ENCODE measurements at regions not wholly inside any gene's neighbourhood (a gene's known extent, or its start where the extent isn't known, plus 50 kb on each side); places are given as distances from the start of the nearest gene placed in this dataset.
"Not testable (repeated sequence)": the region's sequence is repeated elsewhere in the genome, so short reads cannot be mapped to it uniquely, and the experiment has no call there.

DNA sequence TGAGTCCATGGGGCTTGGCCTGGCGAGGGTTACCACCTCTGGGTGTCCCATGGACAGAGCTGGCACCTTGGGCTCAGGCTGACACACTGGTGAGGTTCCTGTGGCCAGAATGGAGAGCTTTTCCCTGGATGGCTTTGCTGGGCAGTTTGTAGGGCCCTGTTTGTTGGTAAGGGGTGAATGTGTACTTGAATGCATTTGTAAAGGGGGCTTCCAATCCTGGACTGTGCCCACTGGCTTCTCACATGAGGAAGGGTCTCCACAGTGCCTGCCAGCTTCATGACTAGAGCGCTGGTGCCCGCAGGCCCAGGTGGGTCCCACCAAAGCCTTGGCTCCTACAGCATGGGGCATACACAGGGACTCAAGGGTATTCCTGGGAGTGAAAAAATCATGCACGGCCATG is 103.5 kb upstream of the SIX2 start:
- no peak for DNase-seq
- intact Hi-C loops (cut with DNase I), result no loop called here

DNA sequence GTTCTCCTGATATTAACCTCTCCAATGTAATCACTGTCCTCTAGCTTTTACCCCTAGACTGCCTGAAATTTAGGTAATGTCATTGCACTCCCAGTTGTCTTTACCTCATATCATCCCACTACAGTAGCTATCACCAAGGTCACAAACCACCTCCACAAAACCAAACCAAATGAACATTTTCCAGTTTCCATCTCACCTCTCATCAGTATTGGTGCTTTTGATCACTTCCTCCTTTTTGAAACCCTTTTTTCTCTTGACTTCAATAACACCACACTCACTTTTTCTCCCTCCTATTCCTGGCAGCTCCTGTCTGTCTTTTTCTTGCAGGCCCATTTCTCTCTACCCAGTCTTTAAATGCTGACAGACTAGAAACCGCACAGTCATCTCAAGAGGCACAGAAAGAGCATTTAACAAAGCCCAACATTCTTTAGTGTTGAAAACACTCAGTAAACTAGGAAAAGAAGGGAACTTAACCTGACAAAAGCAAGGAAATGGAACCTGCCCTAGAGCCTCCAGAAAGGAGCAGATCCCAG is 95.9 kb upstream of the SIX2 start:
- intact Hi-C loops (cut with DNase I), result no loop called here
- no peak for DNase-seq

DNA sequence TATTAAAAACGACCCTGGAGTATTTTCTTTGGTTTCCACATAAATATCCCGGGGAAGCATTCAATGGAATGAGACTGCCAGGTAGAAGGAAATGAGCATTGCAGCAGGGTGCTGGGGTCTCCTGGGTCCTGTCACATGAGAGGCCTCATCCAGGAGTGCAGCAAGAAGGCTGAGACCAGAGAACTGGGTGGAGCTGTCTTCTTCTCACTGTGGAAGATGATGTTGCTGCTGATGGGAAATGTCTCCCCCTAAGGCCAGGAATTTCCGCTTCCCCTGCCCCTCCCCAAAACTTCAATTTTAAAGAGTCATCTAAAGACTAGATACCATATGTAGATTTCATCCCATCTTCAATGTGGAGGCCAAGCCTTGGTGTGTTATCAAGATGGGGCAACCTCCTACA is 95.2 kb upstream of the SIX2 start:
- DNase-seq, result no peak
- intact Hi-C loops (cut with DNase I), result no loop called here

DNA sequence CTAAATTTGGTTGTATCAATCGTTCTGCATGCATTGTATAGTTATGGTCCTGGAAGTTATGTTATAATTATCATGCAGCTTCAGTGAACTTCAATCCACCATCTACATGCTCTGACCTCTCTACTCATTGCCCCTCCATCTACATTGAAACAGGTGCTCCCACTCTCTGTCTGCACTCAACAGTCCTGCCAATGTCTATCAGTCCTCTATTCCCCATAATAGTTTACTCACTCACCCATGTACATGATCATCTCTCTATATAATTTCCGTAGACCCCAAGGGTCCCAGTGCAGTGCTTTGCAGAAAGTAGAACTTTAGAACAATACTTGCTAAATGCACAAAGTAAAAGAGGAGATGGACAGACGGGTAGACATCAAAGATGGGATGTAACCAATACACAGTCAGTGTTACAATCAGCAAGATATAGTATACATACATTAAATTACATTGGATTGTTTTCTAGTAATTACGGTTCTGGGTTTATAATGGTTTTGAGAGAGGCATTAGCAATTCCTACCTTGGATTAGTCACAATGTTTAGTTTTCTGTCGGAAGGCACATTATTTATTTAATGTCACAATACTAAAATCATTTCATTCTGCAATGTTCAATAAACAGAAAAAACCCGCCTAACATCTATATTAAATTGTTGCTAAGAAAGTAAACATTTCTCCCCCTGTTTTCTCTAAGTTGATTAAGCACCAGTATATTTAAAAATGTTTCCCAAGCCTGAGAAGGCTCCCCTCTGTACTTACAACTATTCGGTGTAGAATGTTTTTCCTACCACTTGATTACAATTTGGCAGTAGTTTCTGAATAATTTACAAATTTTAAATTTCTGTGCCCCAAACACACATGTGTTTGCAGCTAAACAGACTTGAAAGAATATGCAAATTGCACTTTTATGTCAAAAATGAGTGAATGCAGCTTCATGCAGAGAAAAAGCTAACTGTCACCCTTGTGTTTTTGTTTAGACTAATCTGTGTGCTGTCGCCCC is 94.4 kb upstream of the SIX2 start:
- intact Hi-C loops (cut with DNase I), result no loop called here
- DNase-seq, result no peak

DNA sequence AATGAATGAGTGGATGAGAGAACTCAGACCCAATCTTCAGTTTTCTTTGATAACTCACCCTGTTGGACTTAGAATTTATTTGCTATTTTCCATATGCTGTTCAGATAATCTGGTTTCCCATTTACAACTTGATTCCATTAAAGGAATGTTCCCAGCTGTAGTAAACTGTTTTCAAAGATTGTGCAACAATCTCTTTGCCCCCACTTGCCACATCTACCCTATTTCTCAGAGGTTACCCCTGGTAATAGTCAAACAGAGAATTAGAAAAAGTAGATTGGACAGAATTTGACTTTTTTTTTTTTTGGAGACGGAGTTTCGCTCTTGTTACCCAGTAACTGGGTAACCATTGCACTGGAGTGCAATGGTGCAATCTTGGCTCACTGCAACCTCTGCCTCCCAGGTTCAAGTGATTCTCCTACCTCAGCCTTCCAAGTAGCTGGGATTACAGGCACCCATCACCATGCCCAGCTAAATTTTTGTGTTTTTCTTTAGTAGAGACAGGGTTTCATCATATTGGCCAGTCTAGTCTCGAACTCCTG is 93.4 kb upstream of the SIX2 start:
- intact Hi-C loops (cut with DNase I), result no loop called here
- DNase-seq, result no peak

DNA sequence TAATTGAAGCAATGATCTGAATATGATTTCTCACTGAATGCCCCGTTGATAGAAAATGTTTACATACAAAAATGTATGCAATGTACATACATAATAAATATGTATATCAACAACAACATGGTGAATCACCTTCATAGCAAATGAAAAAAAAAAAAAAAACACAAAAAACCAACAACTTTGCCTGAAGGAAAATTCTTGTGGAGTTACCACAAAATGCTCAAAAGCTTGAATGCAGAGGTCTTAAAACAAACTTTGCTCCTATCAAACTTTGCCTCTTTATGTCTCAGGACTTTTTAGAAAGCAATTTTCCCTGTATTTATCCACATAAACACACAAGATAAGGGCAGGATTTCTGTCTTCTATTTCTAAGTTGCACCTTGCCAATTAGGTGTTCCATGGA is 92.9 kb upstream of the SIX2 start:
- DNase-seq, result no peak
- intact Hi-C loops (cut with DNase I), result no loop called here

DNA sequence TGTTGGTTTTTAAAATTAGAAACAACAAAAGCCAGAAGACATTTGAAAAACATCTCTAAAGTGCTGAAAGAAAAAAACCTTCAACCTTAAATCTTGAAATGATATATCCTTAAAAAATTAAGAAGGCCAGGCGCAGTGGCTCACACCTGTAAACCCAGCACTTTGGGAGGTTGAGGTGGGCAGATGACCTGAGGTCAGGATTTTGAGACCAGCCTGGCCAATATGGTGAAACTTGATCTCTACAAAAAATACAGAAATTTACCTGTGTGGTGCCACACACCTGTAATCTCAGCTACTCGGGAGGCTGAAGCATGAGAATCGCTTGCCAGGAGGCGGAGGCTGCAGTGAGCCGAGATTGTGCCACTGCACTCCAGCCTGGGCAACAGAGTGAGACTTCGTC is 87.7 kb upstream of the SIX2 start:
- intact Hi-C loops (cut with DNase I), result no loop called here

DNA sequence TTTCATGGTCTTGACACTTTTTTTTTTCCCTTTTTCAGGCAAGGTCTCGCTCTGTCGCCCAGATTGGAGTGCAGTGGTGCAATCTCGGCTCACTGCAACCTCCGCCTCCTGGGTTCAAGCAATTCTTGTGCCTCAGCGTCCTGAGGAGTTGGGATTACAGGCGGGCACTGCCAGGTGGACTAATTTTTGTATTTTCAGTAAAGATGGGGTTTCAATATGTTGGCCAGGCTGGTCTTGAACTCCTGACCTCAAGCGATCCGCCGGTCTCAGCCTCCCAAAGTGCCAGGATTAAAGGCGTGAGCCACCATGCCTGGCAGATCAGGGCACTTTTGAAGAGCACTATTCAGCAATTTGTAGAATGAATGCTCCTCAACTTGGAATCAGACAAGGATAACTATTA is 86.8 kb upstream of the SIX2 start:
- intact Hi-C loops (cut with DNase I); DNase-seq: not testable (repeated sequence)

More for the DNA sequence above, 87.7 kb upstream of the SIX2 start:
- no peak for DNase-seq

DNA sequence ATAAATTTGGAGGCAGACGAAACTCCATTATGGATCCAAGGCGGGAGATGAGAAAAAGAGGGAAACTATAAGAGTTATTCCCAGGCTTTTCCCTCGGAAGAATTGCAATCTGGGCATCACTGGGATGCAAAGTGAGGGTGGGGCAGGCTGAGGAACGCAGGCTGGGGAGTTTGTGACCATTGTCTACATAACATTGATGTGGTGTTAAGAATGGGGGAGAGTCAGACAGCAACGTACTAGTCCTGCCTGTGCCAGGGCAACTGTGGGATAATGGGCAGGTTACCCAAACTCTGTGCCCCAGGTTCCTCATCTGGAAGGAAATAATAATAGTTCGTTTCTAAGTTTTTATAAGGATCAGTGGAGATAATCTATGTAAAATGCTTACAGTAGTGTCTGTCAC is 84.4 kb upstream of the SIX2 start:
- no peak for DNase-seq
- intact Hi-C loops (cut with DNase I), result no loop called here

DNA sequence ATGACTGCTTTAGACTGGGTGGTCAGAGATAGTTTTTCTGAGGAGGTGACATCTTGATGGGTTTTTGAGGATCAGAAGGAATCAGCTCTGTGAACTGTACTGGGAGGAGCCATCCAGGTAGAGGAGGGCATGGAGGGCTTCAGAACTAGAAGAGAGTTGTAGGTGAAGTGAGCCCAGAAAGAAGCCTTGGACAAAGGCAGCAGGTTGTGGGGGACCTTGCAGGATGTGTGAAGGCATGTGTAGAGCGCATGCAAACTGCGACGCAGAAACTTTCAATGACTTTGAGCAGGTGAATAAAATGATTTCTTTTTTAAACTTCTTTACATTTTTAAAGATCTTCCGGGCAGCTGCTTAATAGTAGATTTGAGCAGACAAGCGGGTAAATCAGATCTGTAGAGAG is 83.9 kb upstream of the SIX2 start:
- DNase-seq, result no peak
- intact Hi-C loops (cut with DNase I), result no loop called here

DNA sequence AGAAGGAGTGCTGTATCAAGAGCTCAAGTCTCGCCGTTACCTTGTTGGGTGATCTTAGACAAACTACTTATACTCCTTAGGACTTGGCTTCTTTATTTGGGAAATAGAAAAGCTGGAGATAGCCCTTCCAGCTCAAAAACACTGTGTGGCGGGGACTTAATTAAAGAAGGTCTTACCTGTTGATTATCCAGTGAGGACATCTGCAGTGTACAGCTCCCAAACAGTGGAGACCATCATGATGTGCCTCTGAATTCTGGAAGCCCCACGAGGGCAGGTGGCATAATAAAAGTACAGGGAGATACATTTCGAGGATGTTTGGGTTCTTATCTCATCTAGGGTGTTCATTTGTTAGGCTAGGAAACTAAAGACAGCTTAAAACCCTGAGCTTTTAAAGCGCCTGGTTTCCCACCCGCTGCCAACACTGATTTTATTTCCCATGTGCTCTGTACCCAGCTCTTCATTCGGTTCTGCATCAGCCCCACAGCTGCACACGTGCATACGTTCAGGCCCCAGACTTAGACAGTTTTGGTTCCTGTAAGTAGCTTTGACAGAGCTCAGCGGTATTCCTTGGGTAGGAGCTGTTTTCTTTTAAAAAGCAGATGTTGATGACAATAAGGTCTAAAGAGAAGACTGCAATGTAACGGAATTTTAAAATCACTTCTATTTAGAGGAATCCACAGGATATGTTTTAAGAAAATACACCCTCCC is 80.5 kb upstream of the SIX2 start:
- DNase-seq, result no peak
- intact Hi-C loops (cut with DNase I), result no loop called here

DNA sequence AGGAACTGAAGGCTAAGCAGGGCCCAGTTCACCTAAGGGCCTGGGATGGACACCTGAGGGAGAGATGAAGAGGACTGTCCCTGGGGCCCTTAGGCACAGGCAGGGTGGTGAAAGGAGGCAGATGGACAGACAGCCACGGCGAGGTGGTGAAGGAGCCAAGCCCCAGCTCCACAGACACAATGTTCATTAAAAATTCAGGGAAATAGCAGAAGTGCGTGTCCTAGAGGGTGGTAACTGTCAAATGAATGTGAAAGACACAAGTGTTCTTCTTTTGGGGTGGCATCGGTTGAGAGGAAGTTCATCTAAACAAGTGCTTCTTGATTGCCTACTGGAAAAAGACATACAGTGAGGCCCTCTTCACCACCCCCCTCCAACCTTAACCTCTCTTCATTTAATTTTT is 76.2 kb upstream of the SIX2 start:
- DNase-seq, result no peak
- intact Hi-C loops (cut with DNase I), result no loop called here

DNA sequence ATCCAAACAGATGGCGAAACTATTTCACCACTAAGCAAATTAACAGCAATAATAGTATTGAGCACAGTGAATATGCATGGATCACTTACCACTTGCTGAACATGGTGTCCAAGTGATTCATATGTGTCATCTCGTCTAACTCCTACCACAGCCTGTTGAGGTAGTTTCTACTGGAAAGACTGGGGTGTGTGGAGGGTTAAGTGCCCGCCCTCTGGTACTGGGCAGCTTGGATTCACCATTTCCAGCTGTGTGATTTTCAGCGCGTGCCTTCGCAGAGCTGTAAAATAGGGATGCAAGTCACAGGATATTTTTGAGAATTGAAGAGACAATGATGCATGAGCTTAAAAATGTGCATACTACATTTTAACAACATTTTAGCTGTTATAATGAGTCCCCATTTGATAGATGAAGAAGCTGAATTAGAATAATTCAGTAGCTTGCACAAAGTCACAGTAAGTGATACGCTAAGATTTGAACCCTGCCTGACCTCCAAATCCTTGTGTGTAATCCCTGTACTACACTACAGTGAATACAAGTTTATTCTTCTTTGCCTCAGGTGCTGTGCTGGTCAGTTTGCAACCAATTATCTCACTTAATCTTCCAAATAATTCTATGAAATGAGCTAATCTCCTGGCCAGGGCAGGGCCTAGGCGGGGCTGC is 75.2 kb upstream of the SIX2 start:
- intact Hi-C loops (cut with DNase I), result no loop called here
- DNase-seq, result no peak

DNA sequence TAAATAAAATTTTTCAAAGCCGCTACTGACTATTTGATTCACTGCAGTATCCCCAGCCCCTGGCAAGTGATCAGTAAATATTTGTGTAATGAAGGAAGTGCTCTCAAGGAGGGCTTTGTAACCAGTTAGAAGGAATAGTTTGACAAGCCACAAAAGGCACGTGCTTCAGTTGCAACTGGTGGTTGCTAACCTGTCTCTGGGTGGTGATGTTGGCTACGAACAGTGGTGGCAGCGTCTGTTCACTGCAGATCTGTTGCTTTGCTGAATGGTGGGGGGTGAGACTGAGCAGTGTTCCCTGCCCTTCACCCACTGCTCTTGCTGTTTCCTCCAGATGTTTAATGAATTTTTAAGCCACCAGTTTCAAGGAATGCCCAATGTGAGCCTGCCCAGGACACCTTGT is 73.9 kb upstream of the SIX2 start:
- DNase-seq, result no peak
- intact Hi-C loops (cut with DNase I), result no loop called here

DNA sequence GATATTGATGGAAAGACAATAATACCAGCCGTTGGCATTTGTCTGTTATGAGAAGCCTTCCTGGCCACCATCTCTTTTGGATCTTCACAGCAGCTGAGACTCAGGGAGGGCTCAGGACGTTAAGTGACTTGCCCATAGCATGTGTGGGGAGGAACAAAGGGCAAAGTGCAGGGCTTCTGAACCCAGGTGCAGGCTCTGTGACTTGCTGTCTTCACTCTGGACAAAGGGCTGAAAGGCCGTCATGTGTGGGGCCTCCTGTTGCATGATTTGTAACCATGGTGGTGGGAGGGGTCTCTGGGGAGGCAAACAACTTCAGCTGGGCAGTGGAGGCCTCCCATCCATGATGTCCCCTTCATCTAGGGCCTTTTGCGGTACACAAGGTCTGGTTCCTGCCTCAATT is 65.5 kb upstream of the SIX2 start:
- DNase-seq, result no peak
- intact Hi-C loops (cut with DNase I), result no loop called here

DNA sequence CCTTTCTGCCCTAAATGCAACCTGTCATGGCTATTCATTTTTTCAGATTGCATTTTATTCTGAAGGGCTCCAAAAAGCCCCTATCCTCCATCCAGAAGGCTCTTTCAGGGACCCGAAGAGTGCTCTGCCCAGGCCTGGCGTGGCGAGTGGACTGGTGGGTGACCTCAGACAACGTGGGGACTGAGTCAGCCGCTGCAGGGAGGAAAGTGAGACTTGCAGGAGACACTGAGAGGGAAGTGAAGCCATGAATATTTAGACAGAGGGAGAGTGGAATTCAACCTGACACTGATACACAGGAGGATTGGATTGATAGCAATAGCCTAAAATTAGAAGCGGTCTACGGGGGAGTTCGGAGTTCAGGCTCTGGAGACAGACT is 63.6 kb upstream of the SIX2 start:
- intact Hi-C loops (cut with DNase I), result no loop called here
- no peak for DNase-seq

DNA sequence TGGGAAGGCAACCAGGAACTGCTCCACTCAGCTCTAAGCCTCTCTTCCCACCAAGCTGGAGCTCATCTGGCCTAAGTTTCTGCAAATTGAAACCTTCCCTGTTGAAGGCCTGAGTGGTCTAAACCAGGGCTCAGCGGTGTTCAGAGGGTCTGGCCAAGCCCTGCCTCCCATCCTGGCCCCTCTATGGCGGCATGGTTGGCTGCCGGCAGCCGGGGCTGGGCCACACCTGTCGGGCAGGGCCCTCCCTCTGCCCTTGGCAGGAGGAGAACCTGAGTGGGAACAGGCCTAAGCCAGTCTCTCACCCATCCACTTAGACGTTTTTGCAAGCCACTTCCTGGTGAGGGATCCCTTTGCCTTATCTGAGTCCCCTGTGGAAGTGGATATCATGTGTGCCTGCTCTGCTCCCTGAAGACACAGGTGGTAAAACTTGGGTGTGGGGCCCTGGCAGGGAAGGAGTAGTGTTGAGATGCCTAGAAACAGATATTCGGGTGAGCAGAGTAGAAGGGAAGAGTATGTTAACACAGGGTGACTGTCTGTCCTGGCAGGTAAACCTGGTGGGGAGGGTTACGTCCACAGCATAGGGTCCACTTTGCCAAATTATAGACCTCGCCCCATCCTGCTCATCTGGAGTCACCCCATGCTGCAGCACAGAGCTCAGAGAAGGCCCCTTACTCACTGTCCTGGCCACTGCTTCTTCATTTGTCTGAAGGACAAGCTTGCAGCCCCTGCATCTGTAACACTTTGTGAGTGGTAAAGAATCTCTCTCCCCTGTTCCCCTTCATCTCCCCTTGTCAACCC is 63.0 kb upstream of the SIX2 start:
- intact Hi-C loops (cut with DNase I), result no loop called here
- DNase-seq, result no peak

DNA sequence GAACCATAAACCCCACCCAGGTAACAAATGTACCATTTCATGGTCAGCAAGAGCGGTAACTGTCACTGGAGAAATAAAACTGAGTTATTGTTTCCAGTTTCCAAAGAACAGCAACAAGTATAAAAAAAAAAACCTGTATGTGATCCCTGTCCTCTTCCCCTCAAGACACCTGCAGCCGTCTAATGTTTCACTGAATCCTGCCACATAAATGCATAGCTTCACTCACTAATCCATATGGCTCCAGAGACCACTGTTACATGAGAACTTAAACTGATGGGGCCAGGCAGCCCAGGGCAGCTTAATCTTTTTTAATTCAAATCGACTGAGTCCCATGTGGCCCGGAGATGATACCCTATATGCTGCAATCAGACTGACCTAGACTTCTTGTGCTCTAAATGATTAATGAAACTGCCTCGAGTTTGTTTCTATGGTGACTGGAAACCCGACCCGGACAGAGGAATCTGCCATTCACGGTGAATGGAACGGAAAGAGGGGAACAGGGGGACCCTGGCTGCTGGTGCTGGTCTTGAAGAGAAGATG is 60.9 kb upstream of the SIX2 start:
- no peak for DNase-seq
- intact Hi-C loops (cut with DNase I), result no loop called here

DNA sequence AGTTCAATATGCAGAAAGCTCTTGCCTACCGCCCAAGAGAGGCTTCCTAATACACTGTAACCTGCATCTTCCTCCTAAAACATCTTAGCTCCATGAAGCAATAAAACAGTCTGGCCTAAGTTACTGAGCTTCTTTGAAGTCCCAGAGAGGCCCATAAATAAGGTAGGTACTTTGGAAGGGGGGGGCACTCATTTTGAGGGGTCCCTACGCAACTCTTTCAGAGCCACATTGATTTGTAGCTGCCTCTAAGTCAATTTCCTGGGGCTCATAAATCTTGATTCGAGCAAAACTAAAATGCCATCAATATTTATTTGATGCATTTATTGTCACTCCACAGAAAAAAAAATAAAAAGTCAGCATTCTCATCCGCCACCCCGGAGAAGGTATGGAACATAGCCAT is 60.4 kb upstream of the SIX2 start:
- intact Hi-C loops (cut with DNase I), result no loop called here
- no peak for DNase-seq

Data from head of caudate nucleus (tissue), 42 donors.